ENCODE measurements at regions not wholly inside any gene's neighbourhood (a gene's known extent, or its start where the extent isn't known, plus 50 kb on each side); places are given as distances from the start of the nearest gene placed in this dataset.

DNA sequence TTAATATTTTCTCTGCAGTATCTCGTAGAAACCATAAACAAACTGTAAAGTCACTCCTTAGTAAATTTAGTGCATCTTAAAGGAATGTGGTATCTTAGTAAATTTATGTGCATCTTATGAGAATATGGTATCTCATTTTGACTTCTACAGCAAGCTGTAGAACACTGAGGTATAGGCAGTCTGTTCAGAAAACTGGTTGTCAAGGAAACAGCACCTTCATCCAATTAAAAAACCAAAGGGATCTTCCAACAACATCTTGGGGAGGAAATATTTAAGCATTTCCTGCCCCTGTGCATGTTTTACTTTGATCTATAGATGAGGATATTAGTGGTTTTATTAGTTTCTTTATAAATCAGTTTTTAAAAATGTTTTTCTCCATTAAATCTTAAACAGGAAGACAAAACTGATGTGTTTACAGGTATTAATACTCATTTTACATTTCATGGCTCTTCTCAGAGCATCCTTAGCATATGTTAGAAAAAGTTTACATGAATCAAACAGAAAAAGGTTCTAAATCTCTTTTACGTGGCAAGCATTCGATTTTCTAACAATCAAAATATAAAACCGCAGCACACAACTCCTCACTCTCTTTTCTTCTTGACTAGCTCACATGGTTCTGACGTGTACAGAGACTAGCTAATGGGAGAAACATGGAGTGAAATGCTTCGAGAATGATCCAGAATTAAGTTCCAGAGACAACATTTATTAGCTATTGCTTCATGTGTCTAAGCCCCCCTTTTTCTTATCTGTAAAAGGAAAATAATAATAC, 668.8 kb downstream of the PTPRC start:
- H3K9ac ChIP-seq (ENCODE audit: insufficient read length), result no peak overlapping the region
- H3K9me3 ChIP-seq (ENCODE audit: low read depth, low read length), result no peaks in the 10 kb centered on the region
- TF ChIP-seq FOXP2 (optimal IDR thresholded peaks at IDR 0.05; ENCODE audit: control extremely low read depth, extremely low read length, insufficient read depth), result no peak
- TF ChIP-seq EZH2 (IDR thresholded peaks at IDR 0.05), result no peak
- TF ChIP-seq POLR2AphosphoS5 (IDR thresholded peaks at IDR 0.05; ENCODE audit: borderline replicate concordance, low read depth, low read length), result no peak
- no peak overlapping the region for H3K27ac ChIP-seq
- no peak for DNase-seq (ENCODE audit: low read depth, low spot score)
- no peaks in the 10 kb centered on the region for H3K36me3 ChIP-seq (ENCODE audit: insufficient read depth, low read length)
- no peak overlapping the region for H3K4me3 ChIP-seq

DNA sequence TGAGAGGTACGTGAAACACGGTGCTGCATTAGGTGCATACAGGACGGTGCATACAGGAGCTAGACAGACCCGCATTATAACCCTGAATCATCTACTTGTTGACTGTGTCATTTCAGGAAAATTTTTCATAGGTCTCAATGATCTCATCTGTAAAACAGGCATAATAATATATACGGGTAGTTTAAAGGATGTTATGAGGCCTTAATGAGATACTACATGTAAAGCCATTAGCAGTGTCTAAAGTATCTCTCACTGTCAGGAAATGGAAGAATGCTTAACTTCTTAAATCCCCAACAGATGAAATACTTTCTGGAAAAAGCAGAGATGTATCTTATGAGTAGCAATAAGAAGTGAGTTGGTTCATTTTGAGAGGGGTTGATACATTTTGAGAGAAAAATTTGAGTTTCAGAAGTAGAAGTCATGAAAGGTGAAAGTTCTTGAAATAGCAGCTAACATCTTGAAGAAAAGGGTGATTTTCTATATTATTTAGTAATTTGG, 669.6 kb downstream of the PTPRC start:
- H3K9me3 ChIP-seq (ENCODE audit: low read depth, low read length), result no peaks in the 10 kb centered on the region
- no peak overlapping the region for H3K4me3 ChIP-seq
- H3K9ac ChIP-seq (ENCODE audit: insufficient read length), result no peak overlapping the region
- no peaks in the 10 kb centered on the region for H3K36me3 ChIP-seq (ENCODE audit: insufficient read depth, low read length)
- TF ChIP-seq POLR2AphosphoS5 (IDR thresholded peaks at IDR 0.05; ENCODE audit: borderline replicate concordance, low read depth, low read length), result no peak
- TF ChIP-seq FOXP2 (optimal IDR thresholded peaks at IDR 0.05; ENCODE audit: control extremely low read depth, extremely low read length, insufficient read depth), result no peak
- TF ChIP-seq EZH2 (IDR thresholded peaks at IDR 0.05), result no peak
- H3K27ac ChIP-seq, result no peak overlapping the region
- DNase-seq (ENCODE audit: low read depth, low spot score), result no peak

DNA sequence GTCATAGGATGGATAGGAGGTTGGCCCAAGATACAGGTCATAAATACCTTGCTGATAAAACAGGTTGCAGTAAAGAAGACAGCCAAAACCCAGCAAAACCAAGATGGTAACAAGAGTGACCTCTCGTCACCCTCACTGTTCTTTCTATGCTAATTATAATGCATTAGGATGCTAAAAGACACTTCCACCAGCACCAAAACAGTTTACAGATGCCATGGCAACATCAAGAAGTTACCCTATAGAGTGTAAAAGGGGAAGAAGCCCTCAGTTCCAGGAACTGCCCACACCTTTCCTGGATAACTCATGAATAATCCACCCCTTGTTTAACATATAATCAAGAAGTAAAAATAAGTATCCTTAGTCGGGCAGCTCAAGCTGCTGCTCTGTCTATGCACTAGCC, 671.9 kb downstream of the PTPRC start:
- H3K9ac ChIP-seq (ENCODE audit: insufficient read length), result no peak overlapping the region
- H3K9me3 ChIP-seq (ENCODE audit: low read depth, low read length), result no peaks in the 10 kb centered on the region
- H3K4me3 ChIP-seq, result no peak overlapping the region
- no peak for TF ChIP-seq FOXP2 (optimal IDR thresholded peaks at IDR 0.05; ENCODE audit: control extremely low read depth, extremely low read length, insufficient read depth)
- no peak for TF ChIP-seq POLR2AphosphoS5 (IDR thresholded peaks at IDR 0.05; ENCODE audit: borderline replicate concordance, low read depth, low read length)
- no peak for TF ChIP-seq EZH2 (IDR thresholded peaks at IDR 0.05)
- H3K27ac ChIP-seq, result no peak overlapping the region
- no peaks in the 10 kb centered on the region for H3K36me3 ChIP-seq (ENCODE audit: insufficient read depth, low read length)
- no peak for DNase-seq (ENCODE audit: low read depth, low spot score)

DNA sequence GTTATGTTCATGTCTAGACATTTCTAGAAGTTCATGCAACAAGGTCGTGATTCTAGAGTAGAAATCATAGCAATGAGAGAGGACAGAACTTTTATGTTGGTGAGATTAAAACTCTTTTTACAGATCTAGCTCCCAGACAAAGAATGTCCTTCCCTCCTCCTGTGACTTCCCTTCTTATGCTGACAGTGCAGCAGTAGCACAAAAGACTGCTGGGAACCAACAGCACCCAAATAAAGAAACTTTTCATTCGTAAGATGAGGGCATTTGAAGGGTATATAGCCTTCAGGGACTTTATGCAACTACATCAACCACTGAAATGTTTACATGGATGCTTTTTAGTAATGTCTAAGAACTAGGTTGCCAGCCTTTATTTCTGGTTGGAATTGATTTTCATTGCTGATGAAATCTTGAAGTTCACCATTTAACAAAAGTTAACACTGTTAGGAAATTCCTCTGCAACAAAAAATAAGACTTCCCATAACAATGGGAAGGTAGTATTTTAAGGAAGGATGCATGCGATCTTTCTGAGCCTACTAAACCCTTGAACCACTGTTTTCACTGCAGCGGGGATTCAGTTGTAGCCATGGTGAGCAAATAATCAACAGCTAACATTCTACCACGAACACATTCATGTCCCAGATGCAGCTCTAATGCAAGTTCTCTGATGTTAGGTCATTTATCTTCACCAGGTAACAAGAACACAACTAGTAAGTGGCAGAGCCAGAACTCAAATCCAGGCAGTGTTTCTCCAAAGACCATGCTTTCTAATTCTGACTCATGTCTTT, 672.8 kb downstream of the PTPRC start:
- H3K4me3 ChIP-seq, result peak overlapping the region; percentile 49; the same call in 1 of the 2 replicates
- peak overlapping the region; percentile 90 for H3K27ac ChIP-seq

DNA sequence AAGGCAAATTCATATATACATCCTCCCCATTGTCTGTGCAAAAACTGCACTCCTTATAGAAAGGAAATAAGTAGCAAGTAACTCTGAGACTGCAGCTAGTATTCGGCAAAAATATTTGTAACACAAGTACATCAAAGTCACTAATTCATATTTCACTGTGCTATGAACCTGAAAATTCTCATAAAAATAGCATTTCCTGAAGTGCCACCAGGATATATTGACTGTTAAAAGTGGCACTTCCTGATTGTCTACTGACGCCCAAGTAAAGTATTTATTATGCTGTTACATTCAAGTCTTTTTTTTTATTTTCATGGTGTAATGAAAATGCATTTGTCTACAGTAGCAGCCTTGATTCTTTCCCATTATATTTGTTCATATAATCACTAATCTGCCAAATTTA, 673.8 kb downstream of the PTPRC start:
- TF ChIP-seq EZH2 (IDR thresholded peaks at IDR 0.05) (no peak), FOXP2 (optimal IDR thresholded peaks at IDR 0.05; ENCODE audit: control extremely low read depth, extremely low read length, insufficient read depth) (no peak), POLR2AphosphoS5 (IDR thresholded peaks at IDR 0.05; ENCODE audit: borderline replicate concordance, low read depth, low read length) (peak; percentile 80; the same call in 1 of the 2 replicates)
- Histone ChIP-seq H3K4me3 (peak overlapping the region; percentile 49), H3K27ac (peak overlapping the region; percentile 90), H3K9me3 (ENCODE audit: low read depth, low read length) (no peaks in the 10 kb centered on the region), H3K36me3 (ENCODE audit: insufficient read depth, low read length) (no peaks in the 10 kb centered on the region), H3K9ac (ENCODE audit: insufficient read length) (peak overlapping the region; percentile 50)
- peak; percentile 71 for DNase-seq (ENCODE audit: low read depth, low spot score)

More for the DNA sequence above, 672.8 kb downstream of the PTPRC start:
- H3K9me3 ChIP-seq (ENCODE audit: low read depth, low read length), result no peaks in the 10 kb centered on the region
- H3K36me3 ChIP-seq (ENCODE audit: insufficient read depth, low read length), result no peaks in the 10 kb centered on the region
- H3K9ac ChIP-seq (ENCODE audit: insufficient read length), result peak overlapping the region; percentile 11
- DNase-seq (ENCODE audit: low read depth, low spot score), result peak; percentile 53
- TF ChIP-seq POLR2AphosphoS5 (IDR thresholded peaks at IDR 0.05; ENCODE audit: borderline replicate concordance, low read depth, low read length) (peak; percentile 46; the same call in 1 of the 2 replicates), FOXP2 (optimal IDR thresholded peaks at IDR 0.05; ENCODE audit: control extremely low read depth, extremely low read length, insufficient read depth) (no peak)

DNA sequence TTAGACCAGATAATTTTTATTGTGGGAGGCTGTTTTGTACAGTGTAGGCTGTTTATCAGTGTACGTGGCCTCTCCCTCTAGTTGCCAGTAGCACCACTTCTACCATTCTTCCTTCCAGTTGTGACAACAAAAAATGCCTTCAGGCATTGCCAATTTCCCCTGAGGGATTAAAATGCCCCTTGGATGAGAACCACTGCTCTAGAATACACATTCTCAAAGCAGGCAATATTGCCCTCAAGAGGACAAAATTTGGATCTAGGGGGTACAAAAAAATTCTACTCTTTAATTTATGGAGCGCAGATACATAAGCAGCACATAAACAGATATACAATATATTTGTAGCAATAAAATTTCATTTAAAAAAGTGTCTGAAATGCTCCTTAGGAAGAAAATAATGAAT, 674.6 kb downstream of the PTPRC start:
- H3K9ac ChIP-seq (ENCODE audit: insufficient read length), result peak overlapping the region; percentile 50
- peak; percentile 52 for DNase-seq (ENCODE audit: low read depth, low spot score)
- H3K27ac ChIP-seq, result peak overlapping the region; percentile 90
- no peaks in the 10 kb centered on the region for H3K9me3 ChIP-seq (ENCODE audit: low read depth, low read length)
- TF ChIP-seq EZH2 (IDR thresholded peaks at IDR 0.05), result no peak
- no peak for TF ChIP-seq POLR2AphosphoS5 (IDR thresholded peaks at IDR 0.05; ENCODE audit: borderline replicate concordance, low read depth, low read length)
- no peak for TF ChIP-seq FOXP2 (optimal IDR thresholded peaks at IDR 0.05; ENCODE audit: control extremely low read depth, extremely low read length, insufficient read depth)
- peak overlapping the region; percentile 49 for H3K4me3 ChIP-seq
- no peaks in the 10 kb centered on the region for H3K36me3 ChIP-seq (ENCODE audit: insufficient read depth, low read length)

DNA sequence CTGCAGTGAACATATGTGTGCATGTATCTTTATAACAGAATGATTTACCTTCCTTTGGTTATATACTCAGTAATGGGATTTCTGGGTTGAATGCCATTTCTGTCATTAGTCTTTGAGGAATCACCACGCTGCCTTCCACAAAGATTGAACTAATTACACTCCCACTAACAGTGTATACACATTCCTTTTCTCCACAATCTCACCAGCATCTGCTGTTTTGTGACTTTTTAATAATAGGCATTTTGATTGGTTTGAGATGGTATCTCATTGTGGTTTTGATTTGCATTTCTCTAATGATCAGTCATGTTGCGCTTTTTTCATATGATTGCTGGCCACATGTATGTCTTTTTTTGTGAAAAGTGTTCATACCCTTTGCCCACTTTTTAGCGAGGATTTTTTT, 680.5 kb downstream of the PTPRC start:
- no peak for TF ChIP-seq FOXP2 (optimal IDR thresholded peaks at IDR 0.05; ENCODE audit: control extremely low read depth, extremely low read length, insufficient read depth)
- TF ChIP-seq POLR2AphosphoS5 (IDR thresholded peaks at IDR 0.05; ENCODE audit: borderline replicate concordance, low read depth, low read length), result no peak
- no peak for TF ChIP-seq EZH2 (IDR thresholded peaks at IDR 0.05)
- Histone ChIP-seq H3K9me3 (ENCODE audit: low read depth, low read length) (no peaks in the 10 kb centered on the region), H3K9ac (ENCODE audit: insufficient read length) (no peak overlapping the region), H3K4me3 (no peak overlapping the region), H3K27ac (no peak overlapping the region), H3K36me3 (ENCODE audit: insufficient read depth, low read length) (no peaks in the 10 kb centered on the region)
- no peak for DNase-seq (ENCODE audit: low read depth, low spot score)

DNA sequence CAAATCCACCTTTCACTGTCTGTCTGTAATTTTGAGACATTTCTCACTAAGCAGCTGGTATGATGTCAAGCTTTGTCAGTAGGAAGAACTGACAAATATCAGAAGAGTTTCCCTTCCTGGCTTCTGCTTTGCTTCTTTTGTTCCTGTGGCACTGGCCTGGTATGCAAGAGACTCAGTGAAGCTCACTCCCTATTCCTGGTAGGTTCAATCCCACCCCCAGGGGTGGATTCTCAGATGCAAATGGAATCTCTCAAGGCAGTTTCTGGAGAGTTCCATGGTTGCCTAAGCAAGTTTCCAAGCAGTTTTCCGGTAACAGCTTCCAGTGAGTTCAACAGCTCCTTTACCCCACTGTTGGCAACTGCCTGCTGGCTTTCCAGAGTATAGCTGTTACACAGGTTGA, 683.4 kb downstream of the PTPRC start:
- DNase-seq (ENCODE audit: low read depth, low spot score), result no peak
- H3K36me3 ChIP-seq (ENCODE audit: insufficient read depth, low read length), result no peaks in the 10 kb centered on the region; the same call in 1 of the 2 replicates
- no peak overlapping the region for H3K27ac ChIP-seq
- H3K4me3 ChIP-seq, result no peak overlapping the region
- H3K9ac ChIP-seq (ENCODE audit: insufficient read length), result no peak overlapping the region
- no peak for TF ChIP-seq EZH2 (IDR thresholded peaks at IDR 0.05)
- no peak for TF ChIP-seq POLR2AphosphoS5 (IDR thresholded peaks at IDR 0.05; ENCODE audit: borderline replicate concordance, low read depth, low read length)
- no peak for TF ChIP-seq FOXP2 (optimal IDR thresholded peaks at IDR 0.05; ENCODE audit: control extremely low read depth, extremely low read length, insufficient read depth)
- no peaks in the 10 kb centered on the region; the same call in 1 of the 2 replicates for H3K9me3 ChIP-seq (ENCODE audit: low read depth, low read length)

Measured in SK-N-MC (cell line).